Naive thymus-derived CD8-positive, alpha-beta T cell (primary cell): ENCODE measurements at regions not wholly inside any gene's neighbourhood (a gene's known extent, or its start where the extent isn't known, plus 50 kb on each side); places are given as distances from the start of the nearest gene placed in this dataset.

Source experiments
- ATAC-seq, 2 donors: fragments of 150-1000 bp; cut with Tn5 transposase in 1 of 2; sonication (Bioruptor Pico), chemical (Tn5 transposase) in 1 of 2; 1 replicate in 1 of 2; 2 replicates in 1 of 2; pipeline ENCODE4 v1.10.0; 2021; ENCODE audit warnings: mild to moderate bottlenecking in 2 of 2, moderate library complexity in 2 of 2
- POLR2A ChIA-PET: fragments of 350-600 bp; sonication (Branson Sonifier 250); formaldehyde crosslinking; loops from one replicate; lab custom pipeline; 2021; ENCODE audit warnings: antibody characterized with exemption; lab: Charles Lee
- DNase-seq, 10 donors: peaks; one replicate each; pipeline versions ENCODE4 v3.0.0 to v3.0.0-alpha.2; 2020 to 2022
- H3K27ac Mint-ChIP-seq, 10 donors: one replicate each; pipeline ENCODE4 v1.8.0; 2020 to 2022; ENCODE audit warnings: mild to moderate bottlenecking in 10 of 10, mixed read lengths in 10 of 10, moderate library complexity in 4 of 10, inconsistent platforms in 1 of 10
- H3K27me3 Mint-ChIP-seq, 5 donors: one replicate each; pipeline ENCODE4 v1.8.0; 2021 to 2022; ENCODE audit warnings: mixed read lengths in 5 of 5
- H3K36me3 Mint-ChIP-seq, 3 donors: one replicate each; pipeline ENCODE4 v1.8.0; 2020 to 2022; ENCODE audit warnings: mixed read lengths in 3 of 3, mild to moderate bottlenecking in 2 of 3, inconsistent platforms in 1 of 3
- H3K4me1 Mint-ChIP-seq, 4 donors: one replicate each; pipeline ENCODE4 v1.8.0; 2021 to 2022; ENCODE audit warnings: mixed read lengths in 4 of 4
- H3K4me3 Mint-ChIP-seq, 10 donors: one replicate each; pipeline ENCODE4 v1.8.0; 2020 to 2022; ENCODE audit warnings: mild to moderate bottlenecking in 10 of 10, mixed read lengths in 10 of 10, moderate library complexity in 6 of 10, inconsistent platforms in 1 of 10
- H3K9me3 Mint-ChIP-seq, 9 donors: one replicate each; pipeline ENCODE4 v1.8.0; 2020 to 2022; ENCODE audit warnings: mixed read lengths in 9 of 9, mild to moderate bottlenecking in 3 of 9, inconsistent platforms in 1 of 9, moderate library complexity in 1 of 9

DNA sequence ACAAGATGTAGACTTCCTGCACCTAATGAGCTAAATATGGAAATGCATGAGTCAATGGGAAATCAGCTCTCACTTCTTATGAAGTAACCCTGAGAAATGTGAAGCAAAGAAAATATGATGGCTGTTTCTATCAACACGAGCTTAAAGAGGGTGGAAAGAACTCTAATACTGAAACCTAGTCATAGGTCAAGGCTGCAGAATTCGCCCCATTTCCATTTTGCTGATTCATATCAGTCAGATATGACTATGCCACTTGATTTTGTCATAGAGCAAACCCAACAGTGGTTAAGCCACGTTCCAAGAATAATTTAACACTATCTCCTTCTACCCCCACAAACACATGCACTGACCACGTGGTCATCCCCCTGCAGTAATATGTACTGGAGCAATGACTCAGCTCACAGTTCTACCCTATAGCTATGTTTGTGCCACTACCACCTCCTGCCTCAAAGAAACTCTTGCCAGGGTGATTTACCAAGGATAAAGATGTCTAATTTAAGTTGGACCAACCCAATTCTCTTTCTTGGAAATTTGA is 157.5 kb downstream of the TMTC3 start:
- H3K36me3 Mint-ChIP-seq = no peaks in the 10 kb centered on the region
- no peak for ATAC-seq
- no peaks in the 10 kb centered on the region for H3K4me1 Mint-ChIP-seq
- no peak for DNase-seq
- no peak overlapping the region for H3K4me3 Mint-ChIP-seq
- H3K9me3 Mint-ChIP-seq = peaks cover 0 to 10% (median 1%) of the 10 kb centered on the region in 9 donors
- POLR2A ChIA-PET = no interaction called here
- H3K27me3 Mint-ChIP-seq = peaks cover 0 to 1% (median 0%) of the 10 kb centered on the region in 5 donors
- no peak overlapping the region for H3K27ac Mint-ChIP-seq

DNA sequence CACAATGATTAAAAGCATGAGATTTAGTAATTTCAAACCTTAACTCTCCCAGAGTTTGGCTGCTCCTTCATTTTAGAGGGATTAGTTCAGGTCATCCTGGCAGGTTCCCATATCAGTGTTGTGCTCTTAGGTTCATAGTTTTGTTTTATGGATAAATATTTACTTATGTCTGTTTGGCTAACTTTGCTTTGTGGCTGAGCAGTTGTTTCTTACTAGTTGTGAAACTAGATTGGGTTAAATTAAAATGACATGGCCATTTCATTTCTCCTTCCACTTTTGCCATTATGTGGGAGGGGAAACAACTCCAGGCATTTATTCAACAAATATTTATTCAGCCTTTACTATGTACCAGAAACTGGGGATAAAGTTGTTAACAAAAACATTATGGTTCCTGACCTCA is 158.8 kb downstream of the TMTC3 start:
- POLR2A ChIA-PET = no interaction called here
- ATAC-seq (no peak), DNase-seq (no peak)
- H3K4me1 Mint-ChIP-seq = no peaks in the 10 kb centered on the region
- H3K9me3 Mint-ChIP-seq = peaks cover 0 to 8% (median 0%) of the 10 kb centered on the region in 9 donors
- peaks cover 0 to 1% (median 0%) of the 10 kb centered on the region in 5 donors for H3K27me3 Mint-ChIP-seq
- no peak overlapping the region for H3K27ac Mint-ChIP-seq
- H3K36me3 Mint-ChIP-seq = no peaks in the 10 kb centered on the region
- no peak overlapping the region for H3K4me3 Mint-ChIP-seq

GRCh38 chr12:88303335-88303734 is 161.2 kb downstream of the TMTC3 start:
- POLR2A ChIA-PET = no interaction called here
- ATAC-seq = no peak
- no peaks in the 10 kb centered on the region for H3K27me3 Mint-ChIP-seq
- H3K36me3 Mint-ChIP-seq = no peaks in the 10 kb centered on the region
- no peak for DNase-seq
- H3K27ac Mint-ChIP-seq = no peak overlapping the region
- H3K9me3 Mint-ChIP-seq = peaks cover 0 to 8% (median 0%) of the 10 kb centered on the region in 9 donors
- no peak overlapping the region for H3K4me3 Mint-ChIP-seq
- H3K4me1 Mint-ChIP-seq = no peaks in the 10 kb centered on the region

DNA sequence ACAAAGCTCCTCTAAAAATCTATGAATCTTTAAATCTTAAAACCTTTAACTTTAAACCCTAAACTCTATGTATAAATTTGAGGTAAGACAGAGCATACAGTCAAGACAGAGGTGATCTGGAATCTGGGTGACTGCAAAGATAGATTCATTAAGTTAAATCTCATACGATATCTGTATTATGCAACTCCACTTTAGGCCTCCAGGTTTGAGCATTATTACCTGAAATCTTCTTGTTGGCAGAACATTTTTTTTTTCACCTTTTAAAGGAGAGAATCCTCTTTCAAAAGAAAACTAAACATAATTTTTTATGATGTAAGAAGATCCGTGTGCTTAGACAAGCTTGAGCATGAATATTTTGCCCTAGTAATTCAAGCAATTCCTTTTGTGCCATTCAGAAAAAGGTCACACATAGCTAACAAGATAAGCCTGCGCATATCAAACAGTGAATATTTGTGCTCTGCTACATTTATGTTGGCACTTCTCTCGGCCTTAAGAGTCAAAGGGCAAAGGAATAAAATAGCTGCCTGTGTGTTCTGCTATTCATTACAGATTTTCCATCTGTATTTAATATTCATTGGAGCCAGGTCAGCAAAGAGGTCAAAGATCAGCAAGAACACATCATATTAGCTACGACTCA is 163.3 kb downstream of the TMTC3 start:
- ATAC-seq (no peak), DNase-seq (no peak)
- Mint-ChIP-seq H3K4me1 (no peaks in the 10 kb centered on the region), H3K4me3 (no peak overlapping the region), H3K36me3 (no peaks in the 10 kb centered on the region), H3K27me3 (no peaks in the 10 kb centered on the region), H3K27ac (no peak overlapping the region), H3K9me3 (peaks cover 0 to 5% (median 0%) of the 10 kb centered on the region in 9 donors)
- POLR2A ChIA-PET = no interaction called here

- DNase-seq (no peak), ATAC-seq (no peak)
- POLR2A ChIA-PET = no interaction called here
- no peak overlapping the region for H3K27ac Mint-ChIP-seq
- H3K9me3 Mint-ChIP-seq = no peaks in the 10 kb centered on the region
- H3K36me3 Mint-ChIP-seq = no peaks in the 10 kb centered on the region
- H3K4me3 Mint-ChIP-seq = no peak overlapping the region
- H3K4me1 Mint-ChIP-seq = no peaks in the 10 kb centered on the region
- no peaks in the 10 kb centered on the region for H3K27me3 Mint-ChIP-seq
These were observed 164.5 kb downstream of the TMTC3 start for GRCh38 chr12:88306471-88307069.

- Mint-ChIP-seq H3K36me3 (no peaks in the 10 kb centered on the region), H3K27ac (peak overlapping the region in 1 of 10 donors; percentile 37), H3K4me3 (no peak overlapping the region), H3K4me1 (no peaks in the 10 kb centered on the region), H3K27me3 (no peaks in the 10 kb centered on the region), H3K9me3 (no peaks in the 10 kb centered on the region)
- ATAC-seq = no peak
- POLR2A ChIA-PET = no interaction called here
- no peak for DNase-seq
These were observed 165.9 kb downstream of the TMTC3 start for GRCh38 chr12:88307961-88308360.

DNA sequence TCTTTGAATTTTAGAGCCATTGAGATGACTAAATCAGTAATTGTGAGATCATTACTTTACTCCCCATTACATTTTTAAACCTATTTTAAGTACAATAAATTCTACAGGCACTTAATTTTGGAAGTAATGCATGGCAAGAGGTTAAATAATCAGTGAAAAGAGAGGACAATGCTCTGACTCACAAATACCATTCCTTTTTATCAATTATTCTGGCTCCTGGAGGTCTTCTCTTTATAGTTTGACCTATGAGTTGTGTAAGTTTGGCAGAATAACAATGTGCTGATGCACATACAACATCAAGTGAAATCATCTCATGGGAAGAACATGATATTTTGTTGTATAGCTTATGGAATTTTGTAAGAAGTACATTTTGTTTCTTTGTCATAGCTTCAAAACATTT is 166.7 kb downstream of the TMTC3 start:
- DNase-seq (no peak), ATAC-seq (no peak)
- Mint-ChIP-seq H3K27me3 (no peaks in the 10 kb centered on the region), H3K4me1 (no peaks in the 10 kb centered on the region), H3K27ac (no peak overlapping the region), H3K4me3 (no peak overlapping the region), H3K36me3 (no peaks in the 10 kb centered on the region), H3K9me3 (no peaks in the 10 kb centered on the region)
- POLR2A ChIA-PET = no interaction called here

GRCh38 chr12:88309546-88309945 is 167.4 kb downstream of the TMTC3 start:
- DNase-seq = no peak
- Mint-ChIP-seq H3K27ac (no peak overlapping the region), H3K36me3 (no peaks in the 10 kb centered on the region), H3K4me3 (no peak overlapping the region), H3K9me3 (no peaks in the 10 kb centered on the region), H3K27me3 (no peaks in the 10 kb centered on the region), H3K4me1 (no peaks in the 10 kb centered on the region)
- POLR2A ChIA-PET = no interaction called here
- no peak for ATAC-seq

- POLR2A ChIA-PET = no interaction called here
- Mint-ChIP-seq H3K36me3 (no peaks in the 10 kb centered on the region), H3K27ac (peak overlapping the region in 1 of 10 donors; percentile 15), H3K9me3 (peaks cover 0 to 4% (median 0%) of the 10 kb centered on the region in 9 donors), H3K27me3 (no peaks in the 10 kb centered on the region), H3K4me1 (no peaks in the 10 kb centered on the region), H3K4me3 (no peak overlapping the region)
- ATAC-seq (no peak), DNase-seq (no peak)
These were observed 168.0 kb downstream of the TMTC3 start for GRCh38 chr12:88310069-88310468.

DNA sequence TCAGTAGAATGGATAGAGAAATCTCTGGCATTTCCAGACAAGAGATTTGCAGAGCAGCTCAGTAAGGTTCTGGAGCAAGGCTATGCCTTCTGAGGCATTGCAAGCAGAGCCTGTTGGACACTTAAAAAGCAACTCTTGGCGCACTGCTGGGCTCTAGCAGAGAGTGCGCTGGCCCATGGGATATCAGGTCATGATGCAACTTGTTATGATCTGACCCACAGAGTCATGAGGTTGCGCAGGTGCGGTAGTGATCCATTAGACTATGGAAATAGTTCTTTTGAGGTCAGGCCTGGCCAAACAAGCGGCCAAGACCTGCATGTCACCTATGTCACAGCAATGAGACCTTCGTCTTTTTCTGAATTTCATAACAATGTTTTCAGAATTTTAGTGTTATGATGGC is 168.6 kb downstream of the TMTC3 start:
- Mint-ChIP-seq H3K9me3 (peaks cover 0 to 4% (median 0%) of the 10 kb centered on the region in 9 donors), H3K4me3 (no peak overlapping the region), H3K27me3 (no peaks in the 10 kb centered on the region), H3K36me3 (no peaks in the 10 kb centered on the region), H3K27ac (no peak overlapping the region), H3K4me1 (no peaks in the 10 kb centered on the region)
- POLR2A ChIA-PET = no interaction called here
- DNase-seq (no peak), ATAC-seq (no peak)

- POLR2A ChIA-PET = no interaction called here
- no peaks in the 10 kb centered on the region for H3K36me3 Mint-ChIP-seq
These were observed 171.4 kb downstream of the TMTC3 start for GRCh38 chr12:88313554-88313953.

GRCh38 chr12:88314706-88315105 is 172.6 kb downstream of the TMTC3 start:
- Mint-ChIP-seq H3K27me3 (no peaks in the 10 kb centered on the region), H3K9me3 (peaks cover 0 to 7% (median 0%) of the 10 kb centered on the region in 9 donors), H3K4me1 (no peaks in the 10 kb centered on the region), H3K4me3 (no peak overlapping the region), H3K36me3 (no peaks in the 10 kb centered on the region), H3K27ac (no peak overlapping the region)
- POLR2A ChIA-PET = no interaction called here
- DNase-seq = no peak
- ATAC-seq = no peak

More at GRCh38 chr12:88313554-88313953, 171.4 kb downstream of the TMTC3 start:
- Mint-ChIP-seq H3K9me3 (peaks cover 0 to 7% (median 0%) of the 10 kb centered on the region in 9 donors), H3K27me3 (no peaks in the 10 kb centered on the region), H3K4me3 (no peak overlapping the region), H3K4me1 (no peaks in the 10 kb centered on the region), H3K27ac (no peak overlapping the region)
- DNase-seq (no peak), ATAC-seq (no peak)

DNA sequence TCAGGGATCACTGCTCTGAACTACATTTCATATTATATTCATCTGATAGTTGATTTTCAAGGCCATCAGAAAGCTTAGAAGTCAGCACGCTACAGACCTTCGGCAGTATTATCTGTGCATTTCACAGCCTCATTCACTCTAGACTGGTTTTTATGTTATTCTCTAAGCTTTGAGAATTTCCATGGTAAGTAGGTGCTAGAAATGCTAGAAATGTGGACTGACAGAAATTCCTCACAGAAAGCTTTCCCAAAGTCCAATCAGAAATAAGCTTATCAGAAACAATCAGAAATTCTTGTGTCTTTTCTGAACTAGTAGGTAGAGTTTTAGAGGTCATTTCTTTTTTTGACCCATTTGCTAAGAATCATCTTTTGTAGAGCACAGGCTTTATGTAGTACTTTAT is 176.6 kb downstream of the TMTC3 start:
- no peaks in the 10 kb centered on the region for H3K4me1 Mint-ChIP-seq
- DNase-seq = no peak
- peaks cover 0 to 7% (median 0%) of the 10 kb centered on the region in 9 donors for H3K9me3 Mint-ChIP-seq
- no peak overlapping the region for H3K27ac Mint-ChIP-seq
- ATAC-seq = no peak
- POLR2A ChIA-PET = no interaction called here
- no peaks in the 10 kb centered on the region for H3K27me3 Mint-ChIP-seq
- H3K4me3 Mint-ChIP-seq = no peak overlapping the region
- H3K36me3 Mint-ChIP-seq = no peaks in the 10 kb centered on the region
